ENCODE measurements at regions not wholly inside any gene's neighbourhood (a gene's known extent, or its start where the extent isn't known, plus 50 kb on each side); places are given as distances from the start of the nearest gene placed in this dataset.
A peak's percentile ranks its signal among the peaks of the same experiment; 100 is the strongest.
"Not testable (repeated sequence)": the region's sequence is repeated elsewhere in the genome, so short reads cannot be mapped to it uniquely, and the experiment has no call there.

GRCh38 chr5:112472614-112473013 is 53.5 kb upstream of the EPB41L4A start:
- no peak overlapping the region for H3K27ac Mint-ChIP-seq
- peaks cover 16% of the 10 kb centered on the region for H3K27me3 Mint-ChIP-seq
- H3K4me3 Mint-ChIP-seq, result no peak overlapping the region
- DNase-seq, result no peak
- no peaks in the 10 kb centered on the region for H3K36me3 Mint-ChIP-seq
- no peaks in the 10 kb centered on the region for H3K9me3 Mint-ChIP-seq
- no peaks in the 10 kb centered on the region for H3K4me1 Mint-ChIP-seq

GRCh38 chr5:112473989-112474388 is 54.9 kb upstream of the EPB41L4A start:
- Mint-ChIP-seq H3K36me3 (no peaks in the 10 kb centered on the region), H3K27ac (no peak overlapping the region), H3K4me1 (no peaks in the 10 kb centered on the region), H3K27me3 (peaks cover 16% of the 10 kb centered on the region), H3K4me3 (no peak overlapping the region), H3K9me3 (no peaks in the 10 kb centered on the region)
- DNase-seq, result no peak

GRCh38 chr5:112475747-112476365 is 56.8 kb upstream of the EPB41L4A start:
- H3K27ac Mint-ChIP-seq, result no peak overlapping the region
- no peak for DNase-seq
- no peaks in the 10 kb centered on the region for H3K4me1 Mint-ChIP-seq
- H3K9me3 Mint-ChIP-seq, result no peaks in the 10 kb centered on the region
- H3K27me3 Mint-ChIP-seq, result peaks cover 16% of the 10 kb centered on the region
- no peak overlapping the region for H3K4me3 Mint-ChIP-seq
- H3K36me3 Mint-ChIP-seq, result no peaks in the 10 kb centered on the region

GRCh38 chr5:112479418-112479817 is 60.3 kb upstream of the EPB41L4A start:
- no peak overlapping the region for H3K4me3 Mint-ChIP-seq
- H3K36me3 Mint-ChIP-seq, result no peaks in the 10 kb centered on the region
- peaks cover under 1% of the 10 kb centered on the region for H3K27me3 Mint-ChIP-seq
- no peak overlapping the region for H3K27ac Mint-ChIP-seq
- no peaks in the 10 kb centered on the region for H3K4me1 Mint-ChIP-seq
- no peak for DNase-seq
- H3K9me3 Mint-ChIP-seq, result no peaks in the 10 kb centered on the region

GRCh38 chr5:112480501-112480900 is 61.4 kb upstream of the EPB41L4A start:
- Mint-ChIP-seq H3K4me3 (no peak overlapping the region), H3K36me3 (no peaks in the 10 kb centered on the region)

GRCh38 chr5:112483704-112484103 is 64.6 kb upstream of the EPB41L4A start:
- no peaks in the 10 kb centered on the region for H3K4me1 Mint-ChIP-seq
- H3K9me3 Mint-ChIP-seq, result no peaks in the 10 kb centered on the region
- DNase-seq, result no peak
- no peak overlapping the region for H3K27ac Mint-ChIP-seq
- H3K4me3 Mint-ChIP-seq, result no peak overlapping the region
- peaks cover 5% of the 10 kb centered on the region for H3K27me3 Mint-ChIP-seq
- no peaks in the 10 kb centered on the region for H3K36me3 Mint-ChIP-seq

More at GRCh38 chr5:112480501-112480900, 61.4 kb upstream of the EPB41L4A start:
- H3K27me3 Mint-ChIP-seq, result no peaks in the 10 kb centered on the region
- no peak for DNase-seq
- H3K27ac Mint-ChIP-seq, result no peak overlapping the region
- no peaks in the 10 kb centered on the region for H3K4me1 Mint-ChIP-seq
- no peaks in the 10 kb centered on the region for H3K9me3 Mint-ChIP-seq

GRCh38 chr5:112485934-112486355 is 66.9 kb upstream of the EPB41L4A start:
- no peaks in the 10 kb centered on the region for H3K9me3 Mint-ChIP-seq
- H3K27ac Mint-ChIP-seq, result no peak overlapping the region
- H3K36me3 Mint-ChIP-seq, result no peaks in the 10 kb centered on the region
- no peak overlapping the region for H3K4me3 Mint-ChIP-seq
- peaks cover 10% of the 10 kb centered on the region for H3K27me3 Mint-ChIP-seq
- DNase-seq, result no peak
- no peaks in the 10 kb centered on the region for H3K4me1 Mint-ChIP-seq

GRCh38 chr5:112491257-112491656 is 72.2 kb upstream of the EPB41L4A start:
- Mint-ChIP-seq H3K9me3 (no peaks in the 10 kb centered on the region), H3K36me3 (no peaks in the 10 kb centered on the region), H3K27ac (no peak overlapping the region), H3K4me1 (no peaks in the 10 kb centered on the region), H3K27me3 (peaks cover 48% of the 10 kb centered on the region), H3K4me3 (no peak overlapping the region)
- DNase-seq, result no peak

- peak; percentile 19 for DNase-seq
- Mint-ChIP-seq H3K9me3 (no peaks in the 10 kb centered on the region), H3K4me3 (no peak overlapping the region), H3K4me1 (no peaks in the 10 kb centered on the region), H3K36me3 (no peaks in the 10 kb centered on the region), H3K27ac (no peak overlapping the region), H3K27me3 (peaks cover 48% of the 10 kb centered on the region)
Measured at GRCh38 chr5:112492291-112492690, 73.2 kb upstream of the EPB41L4A start.

- H3K4me3 Mint-ChIP-seq, H3K36me3 Mint-ChIP-seq, H3K9me3 Mint-ChIP-seq, H3K4me1 Mint-ChIP-seq, DNase-seq, H3K27ac Mint-ChIP-seq: not testable (repeated sequence)
- H3K27me3 Mint-ChIP-seq, result peaks cover 18% of the 10 kb centered on the region
Measured at GRCh38 chr5:112503749-112504501, 84.8 kb upstream of the EPB41L4A start.

GRCh38 chr5:112509097-112509496 is 90.0 kb upstream of the EPB41L4A start:
- not testable (repeated sequence) for H3K4me3 Mint-ChIP-seq, H3K4me1 Mint-ChIP-seq, DNase-seq, H3K27ac Mint-ChIP-seq, H3K27me3 Mint-ChIP-seq, H3K36me3 Mint-ChIP-seq
- H3K9me3 Mint-ChIP-seq, result peaks cover 13% of the 10 kb centered on the region

- no peaks in the 10 kb centered on the region for H3K36me3 Mint-ChIP-seq
- no peak overlapping the region for H3K27ac Mint-ChIP-seq
- H3K4me3 Mint-ChIP-seq, result no peak overlapping the region
- H3K9me3 Mint-ChIP-seq, result peaks cover 7% of the 10 kb centered on the region
- H3K27me3 Mint-ChIP-seq, result peaks cover 3% of the 10 kb centered on the region
- DNase-seq, result no peak
- H3K4me1 Mint-ChIP-seq, result no peaks in the 10 kb centered on the region
Measured at GRCh38 chr5:112511920-112512319, 92.8 kb upstream of the EPB41L4A start.

GRCh38 chr5:112512901-112513300 is 93.8 kb upstream of the EPB41L4A start:
- no peak overlapping the region for H3K4me3 Mint-ChIP-seq
- H3K4me1 Mint-ChIP-seq, result no peaks in the 10 kb centered on the region
- H3K9me3 Mint-ChIP-seq, result peaks cover 5% of the 10 kb centered on the region
- H3K27me3 Mint-ChIP-seq, result peaks cover 3% of the 10 kb centered on the region
- H3K36me3 Mint-ChIP-seq, result no peaks in the 10 kb centered on the region
- H3K27ac Mint-ChIP-seq, result no peak overlapping the region
- no peak for DNase-seq

- Mint-ChIP-seq H3K27me3 (peaks cover 3% of the 10 kb centered on the region), H3K9me3 (peaks cover 5% of the 10 kb centered on the region), H3K27ac (no peak overlapping the region), H3K4me1 (no peaks in the 10 kb centered on the region), H3K36me3 (no peaks in the 10 kb centered on the region), H3K4me3 (no peak overlapping the region)
- DNase-seq, result no peak
Measured at GRCh38 chr5:112514111-112514510, 95.0 kb upstream of the EPB41L4A start.

GRCh38 chr5:112520474-112520873 is 101.4 kb upstream of the EPB41L4A start:
- peak overlapping the region; percentile 44 for H3K27ac Mint-ChIP-seq
- not testable (repeated sequence) for H3K9me3 Mint-ChIP-seq, H3K4me1 Mint-ChIP-seq, H3K36me3 Mint-ChIP-seq, DNase-seq, H3K4me3 Mint-ChIP-seq
- H3K27me3 Mint-ChIP-seq, result peaks cover 29% of the 10 kb centered on the region

All from activated naive CD8-positive, alpha-beta T cell treated with anti-CD3 and anti-CD28 coated beads for 36 hours (primary cell).